Nephron progenitor cell (in vitro differentiated cells): ENCODE measurements at regions not wholly inside any gene's neighbourhood (a gene's known extent, or its start where the extent isn't known, plus 50 kb on each side); places are given as distances from the start of the nearest gene placed in this dataset.

Experiments used
- DNase-seq: peaks from one replicate; pipeline ENCODE4 v3.0.0; 2021
- H3K27ac Mint-ChIP-seq: 2 replicates; pipeline ENCODE4 v1.8.0; 2021; ENCODE audit warnings: mild to moderate bottlenecking, moderate library complexity, mixed read lengths
- H3K27me3 Mint-ChIP-seq: 2 replicates; pipeline ENCODE4 v1.8.0; 2021; ENCODE audit warnings: mild to moderate bottlenecking, low read depth, mixed read lengths; ENCODE audit not compliant: poor library complexity
- H3K36me3 Mint-ChIP-seq: 2 replicates; pipeline ENCODE4 v1.8.0; 2021; ENCODE audit warnings: low read depth, mixed read lengths
- H3K4me1 Mint-ChIP-seq: 2 replicates; pipeline ENCODE4 v1.8.0; 2021; ENCODE audit warnings: mixed read lengths
- H3K4me3 Mint-ChIP-seq: 2 replicates; pipeline ENCODE4 v1.8.0; 2021; ENCODE audit warnings: mild to moderate bottlenecking, moderate library complexity, mixed read lengths
- H3K9me3 Mint-ChIP-seq: 2 replicates; pipeline ENCODE4 v1.8.0; 2021; ENCODE audit warnings: mild to moderate bottlenecking, moderate library complexity, mixed read lengths
- TF ChIP-seq, protein P1 (sequence below): fragments of 200-600 bp; sonication (generic); IDR thresholded peaks from 2 replicates; pipeline ENCODE4 v1.5.0; 2021; ENCODE audit warnings: antibody characterized with exemption

DNA sequence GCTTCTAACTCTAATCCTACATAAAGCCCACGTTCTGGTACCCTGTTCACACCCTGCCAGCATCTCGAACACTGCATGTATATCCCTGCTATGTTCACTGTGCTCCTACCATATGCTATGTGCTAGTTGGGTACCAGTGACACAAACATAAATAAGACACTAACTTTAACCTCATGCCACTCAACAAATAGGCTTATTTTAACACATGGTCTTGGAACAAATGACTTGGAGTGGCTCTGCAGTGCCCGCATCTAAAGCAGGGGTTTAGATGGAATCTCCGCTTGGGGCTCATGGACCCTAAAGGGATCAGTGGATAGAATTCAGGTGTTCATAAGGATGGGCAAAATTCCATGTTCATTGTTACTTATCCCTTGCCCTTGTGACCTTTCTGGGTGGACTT, 175.7 kb upstream of the ZKSCAN2 start:
- H3K36me3 Mint-ChIP-seq = no peaks in the 10 kb centered on the region
- H3K27me3 Mint-ChIP-seq = peaks cover 8% of the 10 kb centered on the region
- no peak for DNase-seq
- no peaks in the 10 kb centered on the region for H3K4me1 Mint-ChIP-seq
- H3K4me3 Mint-ChIP-seq = no peak overlapping the region
- peaks cover 3% of the 10 kb centered on the region for H3K9me3 Mint-ChIP-seq
- H3K27ac Mint-ChIP-seq = no peak overlapping the region
- TF ChIP-seq, protein P1, sequence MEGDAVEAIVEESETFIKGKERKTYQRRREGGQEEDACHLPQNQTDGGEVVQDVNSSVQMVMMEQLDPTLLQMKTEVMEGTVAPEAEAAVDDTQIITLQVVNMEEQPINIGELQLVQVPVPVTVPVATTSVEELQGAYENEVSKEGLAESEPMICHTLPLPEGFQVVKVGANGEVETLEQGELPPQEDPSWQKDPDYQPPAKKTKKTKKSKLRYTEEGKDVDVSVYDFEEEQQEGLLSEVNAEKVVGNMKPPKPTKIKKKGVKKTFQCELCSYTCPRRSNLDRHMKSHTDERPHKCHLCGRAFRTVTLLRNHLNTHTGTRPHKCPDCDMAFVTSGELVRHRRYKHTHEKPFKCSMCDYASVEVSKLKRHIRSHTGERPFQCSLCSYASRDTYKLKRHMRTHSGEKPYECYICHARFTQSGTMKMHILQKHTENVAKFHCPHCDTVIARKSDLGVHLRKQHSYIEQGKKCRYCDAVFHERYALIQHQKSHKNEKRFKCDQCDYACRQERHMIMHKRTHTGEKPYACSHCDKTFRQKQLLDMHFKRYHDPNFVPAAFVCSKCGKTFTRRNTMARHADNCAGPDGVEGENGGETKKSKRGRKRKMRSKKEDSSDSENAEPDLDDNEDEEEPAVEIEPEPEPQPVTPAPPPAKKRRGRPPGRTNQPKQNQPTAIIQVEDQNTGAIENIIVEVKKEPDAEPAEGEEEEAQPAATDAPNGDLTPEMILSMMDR = no peak

DNA sequence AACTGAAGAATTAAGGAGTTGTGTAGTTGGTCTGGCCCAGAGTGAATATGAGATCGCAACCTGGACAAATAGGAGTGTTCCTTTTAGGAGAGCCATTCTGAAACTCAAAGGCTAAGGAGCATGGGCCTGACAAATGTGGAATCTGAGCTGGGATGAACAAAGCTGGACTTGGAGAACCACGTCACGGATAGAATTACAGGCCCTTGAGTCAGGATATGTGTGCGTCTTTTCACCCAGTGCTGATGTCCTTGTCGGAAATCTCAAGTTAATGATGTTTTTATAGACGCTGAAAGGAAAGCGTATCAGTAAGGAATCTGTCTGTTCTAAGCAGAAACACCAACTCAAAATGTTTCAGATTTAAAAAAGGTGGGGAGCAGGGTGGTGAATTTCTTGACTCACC, 173.8 kb upstream of the ZKSCAN2 start:
- H3K27ac Mint-ChIP-seq = no peak overlapping the region
- H3K9me3 Mint-ChIP-seq = peaks cover 12% of the 10 kb centered on the region
- no peaks in the 10 kb centered on the region for H3K4me1 Mint-ChIP-seq
- TF ChIP-seq, protein P1 = no peak
- H3K36me3 Mint-ChIP-seq = no peaks in the 10 kb centered on the region
- DNase-seq = no peak
- no peak overlapping the region for H3K4me3 Mint-ChIP-seq
- H3K27me3 Mint-ChIP-seq = peaks cover 8% of the 10 kb centered on the region

DNA sequence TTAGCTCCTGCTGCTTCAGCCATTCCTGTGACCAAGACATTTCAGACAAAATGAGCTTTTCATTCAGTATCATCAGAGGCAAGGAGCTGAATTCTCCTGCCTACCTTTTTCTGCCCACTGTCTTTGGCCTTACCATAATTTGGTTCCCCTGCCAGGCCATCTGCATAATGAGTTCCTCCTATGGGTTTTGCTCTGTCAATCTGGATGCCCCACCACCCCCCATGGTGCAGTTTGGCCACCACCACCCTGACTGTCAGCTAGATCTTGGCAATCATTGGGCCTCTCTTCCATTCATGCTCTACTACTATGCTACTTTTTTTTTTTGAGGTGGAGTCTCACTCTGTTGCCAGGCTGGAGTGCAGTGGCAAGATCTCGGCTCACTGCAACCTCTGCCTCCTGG, 169.2 kb upstream of the ZKSCAN2 start:
- Mint-ChIP-seq H3K4me3 (no peak overlapping the region), H3K9me3 (peaks cover 12% of the 10 kb centered on the region), H3K27me3 (no peaks in the 10 kb centered on the region), H3K27ac (no peak overlapping the region), H3K36me3 (no peaks in the 10 kb centered on the region), H3K4me1 (no peaks in the 10 kb centered on the region)
- TF ChIP-seq, protein P1 = no peak
- DNase-seq = no peak

DNA sequence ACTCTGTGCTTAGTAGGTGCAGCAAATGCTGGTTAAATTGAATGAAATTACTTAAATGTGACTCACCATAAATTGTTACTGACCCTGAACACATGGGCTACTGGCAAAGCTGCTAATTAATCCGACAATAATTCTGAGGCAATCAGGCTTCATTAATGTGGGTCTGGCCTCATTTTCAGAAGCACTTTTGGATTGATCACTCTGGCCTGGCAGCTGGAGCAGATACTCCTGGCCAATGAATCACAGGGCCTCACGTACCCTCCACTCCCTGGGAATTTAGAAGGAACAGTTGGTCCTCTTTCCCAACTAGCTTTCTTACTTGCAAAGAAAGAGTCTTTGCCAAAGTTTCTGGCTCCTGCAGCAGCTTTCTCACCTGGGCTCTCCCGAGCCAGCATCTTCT, 162.0 kb upstream of the ZKSCAN2 start:
- TF ChIP-seq, protein P1 = no peak
- H3K9me3 Mint-ChIP-seq = no peaks in the 10 kb centered on the region
- no peak for DNase-seq
- H3K27me3 Mint-ChIP-seq = no peaks in the 10 kb centered on the region
- no peaks in the 10 kb centered on the region for H3K4me1 Mint-ChIP-seq
- no peak overlapping the region for H3K27ac Mint-ChIP-seq
- no peaks in the 10 kb centered on the region for H3K36me3 Mint-ChIP-seq
- no peak overlapping the region for H3K4me3 Mint-ChIP-seq

DNA sequence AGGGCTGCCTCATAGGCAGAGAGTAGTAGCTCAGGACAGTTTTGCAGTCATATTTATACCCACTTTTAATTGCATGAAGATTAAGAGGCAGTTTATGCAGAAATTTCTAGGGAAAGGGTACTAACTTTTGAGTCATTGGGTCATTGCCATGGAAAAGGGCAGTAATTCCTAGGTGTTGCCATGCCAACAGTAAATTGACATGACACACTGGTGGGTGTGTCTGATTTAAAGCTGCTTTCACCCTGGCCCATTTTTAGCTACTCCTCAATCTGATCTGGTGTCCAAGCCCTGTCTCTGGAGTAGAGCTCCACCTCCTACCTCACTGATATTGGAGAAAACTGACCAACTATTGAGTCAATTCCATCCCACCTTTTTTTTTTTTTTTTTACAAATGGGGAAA, 161.5 kb upstream of the ZKSCAN2 start:
- Mint-ChIP-seq H3K4me1 (no peaks in the 10 kb centered on the region), H3K9me3 (no peaks in the 10 kb centered on the region), H3K27ac (no peak overlapping the region), H3K4me3 (no peak overlapping the region), H3K27me3 (no peaks in the 10 kb centered on the region), H3K36me3 (no peaks in the 10 kb centered on the region)
- DNase-seq = no peak
- TF ChIP-seq, protein P1 = no peak

DNA sequence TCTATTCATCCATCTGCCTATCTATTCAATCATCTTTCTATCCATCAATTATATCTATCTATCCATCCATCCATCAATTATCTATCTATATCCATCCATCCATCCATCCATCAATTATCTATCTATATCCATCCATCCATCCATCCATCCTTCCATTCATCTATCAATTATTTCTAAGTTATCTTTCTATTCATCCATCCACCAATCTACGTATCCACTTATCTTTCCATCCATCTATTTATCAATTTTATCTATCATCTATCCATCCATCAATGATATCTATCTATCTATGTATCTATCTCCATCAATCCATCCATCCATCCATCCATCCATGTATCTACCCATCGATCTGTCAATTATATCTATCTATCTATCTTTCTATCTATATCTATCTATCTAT, 158.4 kb upstream of the ZKSCAN2 start:
- no peaks in the 10 kb centered on the region for H3K9me3 Mint-ChIP-seq
- TF ChIP-seq, protein P1 = no peak
- H3K4me3 Mint-ChIP-seq = no peak overlapping the region
- no peaks in the 10 kb centered on the region for H3K27me3 Mint-ChIP-seq
- no peaks in the 10 kb centered on the region for H3K36me3 Mint-ChIP-seq
- no peak overlapping the region for H3K27ac Mint-ChIP-seq
- no peaks in the 10 kb centered on the region for H3K4me1 Mint-ChIP-seq
- no peak for DNase-seq
